ENCODE measurements at regions not wholly inside any gene's neighbourhood (a gene's known extent, or its start where the extent isn't known, plus 50 kb on each side); places are given as distances from the start of the nearest gene placed in this dataset.

DNA sequence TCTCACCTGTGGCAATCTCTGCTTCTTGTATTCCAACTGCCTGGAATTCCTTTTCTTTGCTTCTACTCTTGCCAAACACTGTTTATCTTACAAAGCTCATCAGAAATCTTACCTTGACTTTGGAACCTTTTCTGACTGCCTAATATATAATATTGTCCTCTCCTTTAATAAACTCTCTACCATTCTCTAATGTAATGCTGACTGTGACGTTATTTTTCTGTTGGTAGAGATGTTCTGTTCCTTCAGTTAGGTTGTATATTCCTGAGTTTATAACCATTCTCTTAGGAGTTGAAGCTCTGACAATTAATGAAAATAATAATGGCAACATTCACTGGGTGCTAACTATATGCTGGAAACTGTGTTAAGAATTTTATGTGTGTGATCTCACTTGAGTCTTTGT is 188.8 kb upstream of the ATP10B start:
- TF ChIP-seq CTCF (IDR thresholded peaks at IDR 0.05; ENCODE audit: borderline replicate concordance, extremely low read depth, low read length, poor library complexity, severe bottlenecking) (no peak), EZH2 (IDR thresholded peaks at IDR 0.05; ENCODE audit: borderline replicate concordance, low read depth, low read length, severe bottlenecking) (no peak)

Measured in DND-41 (cell line).